ENCODE measurements at regions not wholly inside any gene's neighbourhood (a gene's known extent, or its start where the extent isn't known, plus 50 kb on each side); places are given as distances from the start of the nearest gene placed in this dataset.

GRCh38 chr20:24897974-24898373 is 51.1 kb upstream of the CST7 start:
- ATAC-seq (no peak), DNase-seq (ENCODE audit: low read depth, low spot score) (no peak)
- TF ChIP-seq CTCF (IDR thresholded peaks at IDR 0.05): no peak
- TF ChIP-seq, protein P1, sequence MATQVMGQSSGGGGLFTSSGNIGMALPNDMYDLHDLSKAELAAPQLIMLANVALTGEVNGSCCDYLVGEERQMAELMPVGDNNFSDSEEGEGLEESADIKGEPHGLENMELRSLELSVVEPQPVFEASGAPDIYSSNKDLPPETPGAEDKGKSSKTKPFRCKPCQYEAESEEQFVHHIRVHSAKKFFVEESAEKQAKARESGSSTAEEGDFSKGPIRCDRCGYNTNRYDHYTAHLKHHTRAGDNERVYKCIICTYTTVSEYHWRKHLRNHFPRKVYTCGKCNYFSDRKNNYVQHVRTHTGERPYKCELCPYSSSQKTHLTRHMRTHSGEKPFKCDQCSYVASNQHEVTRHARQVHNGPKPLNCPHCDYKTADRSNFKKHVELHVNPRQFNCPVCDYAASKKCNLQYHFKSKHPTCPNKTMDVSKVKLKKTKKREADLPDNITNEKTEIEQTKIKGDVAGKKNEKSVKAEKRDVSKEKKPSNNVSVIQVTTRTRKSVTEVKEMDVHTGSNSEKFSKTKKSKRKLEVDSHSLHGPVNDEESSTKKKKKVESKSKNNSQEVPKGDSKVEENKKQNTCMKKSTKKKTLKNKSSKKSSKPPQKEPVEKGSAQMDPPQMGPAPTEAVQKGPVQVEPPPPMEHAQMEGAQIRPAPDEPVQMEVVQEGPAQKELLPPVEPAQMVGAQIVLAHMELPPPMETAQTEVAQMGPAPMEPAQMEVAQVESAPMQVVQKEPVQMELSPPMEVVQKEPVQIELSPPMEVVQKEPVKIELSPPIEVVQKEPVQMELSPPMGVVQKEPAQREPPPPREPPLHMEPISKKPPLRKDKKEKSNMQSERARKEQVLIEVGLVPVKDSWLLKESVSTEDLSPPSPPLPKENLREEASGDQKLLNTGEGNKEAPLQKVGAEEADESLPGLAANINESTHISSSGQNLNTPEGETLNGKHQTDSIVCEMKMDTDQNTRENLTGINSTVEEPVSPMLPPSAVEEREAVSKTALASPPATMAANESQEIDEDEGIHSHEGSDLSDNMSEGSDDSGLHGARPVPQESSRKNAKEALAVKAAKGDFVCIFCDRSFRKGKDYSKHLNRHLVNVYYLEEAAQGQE (IDR thresholded peaks at IDR 0.05; ENCODE audit: insufficient read depth in 1 of 2, low read depth in 2 of 2, low read length in 1 of 2): no peak
- TF ChIP-seq SIN3A (IDR thresholded peaks at IDR 0.05; ENCODE audit: borderline replicate concordance, insufficient read depth, low read depth, low read length): no peak
- no peak for TF ChIP-seq TCF7L2 (IDR thresholded peaks at IDR 0.05; ENCODE audit: low read depth, low read length)
- TF ChIP-seq POLR2AphosphoS5 (IDR thresholded peaks at IDR 0.05; ENCODE audit: low read depth, low read length): no peak
- intact Hi-C loops (cut with micrococcal nuclease; ENCODE audit: unreplicated experiment): no loop called here
- H3K4me3 ChIP-seq (ENCODE audit: low read depth in 2 of 2, low read length in 2 of 2): no peak overlapping the region
- BruUV-seq (replicated peaks): no TSS peak
- ChIA-PET POLR2A (interaction anchor here (0.6 kb wide), 1 partner anchor 463 kb away, joined by 3 read pairs; no protein-coding TSS in a partner anchor), CTCF (interaction anchor here (0.7 kb wide), 1 partner anchor 32 kb away, joined by 3 read pairs; no protein-coding TSS in a partner anchor)
- H3K9me3 ChIP-seq (ENCODE audit: control insufficient read depth, insufficient read depth, low read depth, low read length): no peaks in the 10 kb centered on the region
- no peak overlapping the region for H3K27ac ChIP-seq (ENCODE audit: low read length)
- no peaks in the 10 kb centered on the region; the same call in 1 of the 2 replicates for H3K27me3 ChIP-seq (ENCODE audit: control insufficient read depth, insufficient read depth, low read length)
- H3K4me1 ChIP-seq (ENCODE audit: control insufficient read depth, insufficient read depth, low read length): no peaks in the 10 kb centered on the region
- in situ Hi-C loops (cut with HindIII; ENCODE audit: low pct_unique_long_range_greater_than_20kb, low sequenced_read_pairs): no loop called here
- no peaks in the 10 kb centered on the region for H3K36me3 ChIP-seq (ENCODE audit: control insufficient read depth, insufficient read depth, low read length)

DNA sequence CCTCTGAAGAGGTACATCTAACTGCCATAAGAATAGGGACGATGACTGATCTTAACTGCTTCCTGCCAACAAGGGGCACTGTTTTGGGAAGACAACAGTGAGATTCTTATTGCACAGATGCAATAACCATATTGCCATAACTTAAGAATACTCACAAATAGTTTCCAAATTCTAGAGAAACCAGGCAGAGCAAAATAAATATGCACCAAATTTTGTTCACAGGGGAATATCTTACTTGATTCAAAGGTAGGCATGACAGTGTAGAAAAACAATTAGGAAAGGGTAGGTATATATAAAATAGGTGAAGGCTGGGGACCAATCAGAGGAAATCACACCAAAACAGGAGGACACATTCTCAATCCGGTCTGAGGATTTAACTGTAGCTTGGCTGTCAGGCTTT is 49.9 kb upstream of the CST7 start:
- H3K4me1 ChIP-seq (ENCODE audit: control insufficient read depth, insufficient read depth, low read length): no peaks in the 10 kb centered on the region
- H3K27ac ChIP-seq (ENCODE audit: low read length): no peak overlapping the region
- no peak for DNase-seq (ENCODE audit: low read depth, low spot score)
- intact Hi-C loops (cut with micrococcal nuclease; ENCODE audit: unreplicated experiment): no loop called here
- ChIA-PET POLR2A (no interaction called here), CTCF (no interaction called here)
- in situ Hi-C loops (cut with HindIII; ENCODE audit: low pct_unique_long_range_greater_than_20kb, low sequenced_read_pairs): no loop called here
- no peak for ATAC-seq
- H3K36me3 ChIP-seq (ENCODE audit: control insufficient read depth, insufficient read depth, low read length): no peaks in the 10 kb centered on the region
- BruUV-seq (replicated peaks): no TSS peak
- H3K27me3 ChIP-seq (ENCODE audit: control insufficient read depth, insufficient read depth, low read length): no peaks in the 10 kb centered on the region; the same call in 1 of the 2 replicates
- H3K9me3 ChIP-seq (ENCODE audit: control insufficient read depth, insufficient read depth, low read depth, low read length): no peaks in the 10 kb centered on the region
- TF ChIP-seq SIN3A (IDR thresholded peaks at IDR 0.05; ENCODE audit: borderline replicate concordance, insufficient read depth, low read depth, low read length): no peak
- no peak for TF ChIP-seq POLR2AphosphoS5 (IDR thresholded peaks at IDR 0.05; ENCODE audit: low read depth, low read length)
- no peak overlapping the region for H3K4me3 ChIP-seq (ENCODE audit: low read depth in 2 of 2, low read length in 2 of 2)
